K562 (cell line): ENCODE measurements at regions not wholly inside any gene's neighbourhood (a gene's known extent, or its start where the extent isn't known, plus 50 kb on each side); places are given as distances from the start of the nearest gene placed in this dataset.

Experiments used
- ATAC-seq: fragments of 200-7000 bp; cut with Tn5 transposase; 3 replicates; pipeline ENCODE4 v1.9.1; 2020; ENCODE audit warnings: moderate library complexity
- BruUV-seq: library from RNA; stranded (reverse); fragments of 400-500 nt; replicated peaks from 2 replicates; lab custom pipeline; 2021; lab: Mats Ljungman, UMichigan
- CTCF ChIA-PET: fragments of 300-600 bp; formaldehyde crosslinking; extraction: SDS; loops from one replicate; lab custom pipeline; 2021; ENCODE audit warnings: low intra/inter-chr PET ratio; lab: Yijun Ruan, JAX
- POLR2A ChIA-PET: fragments of 300-600, 350-650 bp; sonication (Branson Sonifier 250); formaldehyde crosslinking; extraction: SDS; loops from one replicate; lab custom pipeline; 2021; ENCODE audit warnings: antibody characterized with exemption, inconsistent platforms; lab: Yijun Ruan, JAX
- DNase-seq, 4 experiments: peaks; one replicate each; pipeline versions ENCODE4 v3.0.0 to v3.0.0-alpha.2; 2011 to 2018; ENCODE audit warnings: low spot score in 3 of 4, mixed read lengths in 3 of 4; ENCODE audit errors: extremely low read depth in 1 of 4
- FAIRE-seq: peaks from 2 replicates; lab custom pipeline; 2011; peaks lifted over from hg19 to GRCh38; lab: Jason Lieb, UNC
- H2AFZ ChIP-seq: 2 replicates; pipeline ENCODE4 v1.6.0; 2011; ENCODE audit warnings: low read depth, low read length, control low read depth, inconsistent platforms
- H3K27ac ChIP-seq: fragments of 200-600 bp; 3 replicates; pipeline ENCODE4 v1.8.0; 2011; ENCODE audit warnings: low read depth, mild to moderate bottlenecking, control low read depth, inconsistent platforms, low read length, moderate library complexity, mixed read lengths; ENCODE audit errors: extremely low read depth
- H3K27me3 ChIP-seq, 2 experiments: fragments of 300-600 bp in 1 of 2; 2 replicates in 1 of 2; 3 replicates in 1 of 2; pipeline versions ENCODE4 v1.6.0 to v1.8.0; 2011; ENCODE audit warnings: inconsistent platforms in 2 of 2, low read length in 2 of 2, mild to moderate bottlenecking in 1 of 2, mixed read lengths in 1 of 2, moderate library complexity in 1 of 2; ENCODE audit not compliant: control insufficient read depth in 2 of 2, insufficient read depth in 2 of 2
- H3K36me3 ChIP-seq: fragments of 300-600 bp; 3 replicates; pipeline ENCODE4 v1.8.0; 2011; ENCODE audit warnings: mild to moderate bottlenecking, low read length, inconsistent platforms; ENCODE audit not compliant: control insufficient read depth, insufficient read depth
- H3K4me1 ChIP-seq, 2 experiments: fragments of 200-600 bp in 1 of 2; replicated peaks in 1 of 2; 2 replicates in 1 of 2; 3 replicates in 1 of 2; pipeline versions ENCODE4 v1.5.1 to v1.8.0; 2011; ENCODE audit warnings: inconsistent platforms in 2 of 2, low read length in 2 of 2, mild to moderate bottlenecking in 1 of 2, mixed read lengths in 1 of 2, moderate library complexity in 1 of 2; ENCODE audit not compliant: control insufficient read depth in 2 of 2, insufficient read depth in 2 of 2
- H3K4me2 ChIP-seq: 2 replicates; pipeline ENCODE4 v1.6.1; 2011; ENCODE audit warnings: low read length, control low read depth, inconsistent platforms, mixed read lengths; ENCODE audit not compliant: insufficient read depth
- H3K4me3 ChIP-seq: fragments of 200-600 bp; sonication (generic), shearing (Covaris generic); 2 replicates; pipeline ENCODE4 v1.5.1; 2016; ENCODE audit warnings: control low read depth, inconsistent platforms
- H3K79me2 ChIP-seq: fragments of 200-600 bp; 3 replicates; pipeline ENCODE4 v1.8.0; 2011; ENCODE audit warnings: low read length, inconsistent platforms; ENCODE audit not compliant: control insufficient read depth, insufficient read depth
- H3K9ac ChIP-seq, 2 experiments: 2 replicates each; pipeline versions ENCODE4 v1.6.0 to v1.6.1; 2011; ENCODE audit warnings: low read depth in 2 of 2, low read length in 2 of 2, control low read depth in 1 of 2, inconsistent platforms in 1 of 2, mild to moderate bottlenecking in 1 of 2, mixed read lengths in 1 of 2; ENCODE audit not compliant: insufficient read depth in 1 of 2
- H3K9me1 ChIP-seq: one replicate; pipeline ENCODE4 v1.6.0; 2011; ENCODE audit warnings: inconsistent platforms, mild to moderate bottlenecking, low read length, moderate library complexity; ENCODE audit not compliant: control insufficient read depth, insufficient read depth
- H3K9me3 ChIP-seq: replicated peaks from 2 replicates; pipeline ENCODE4 v1.5.1; 2011; ENCODE audit warnings: low read depth, low read length, inconsistent platforms; ENCODE audit not compliant: control insufficient read depth, insufficient read depth
- H4K20me1 ChIP-seq: replicated peaks from 2 replicates; pipeline ENCODE4 v1.6.1; 2011; ENCODE audit warnings: low read length, inconsistent platforms, mixed read lengths; ENCODE audit not compliant: control insufficient read depth, insufficient read depth
- HDAC6 ChIP-seq: IDR thresholded peaks from 2 replicates; pipeline ENCODE4 v1.6.1; 2012; ENCODE audit warnings: low read depth, mild to moderate bottlenecking, control low read depth, inconsistent platforms, low read length, moderate library complexity
- ILF3 ChIP-seq: fragments of 450-650 bp; IDR thresholded peaks from 2 replicates; pipeline ENCODE4 v1.6.1; 2018; ENCODE audit warnings: antibody characterized with exemption, mild to moderate bottlenecking, moderate library complexity, borderline replicate concordance
- MLLT1 ChIP-seq, 2 experiments: fragments of 450-650 bp; IDR thresholded peaks; 2 replicates each; pipeline ENCODE4 v1.6.1; 2016
- PHTF2 ChIP-seq: fragments of 250-450 bp; sonication (Bioruptor Pico); IDR thresholded peaks from 2 replicates; pipeline ENCODE4 v1.5.0; 2021; ENCODE audit warnings: mild to moderate bottlenecking
- PTBP1 ChIP-seq: fragments of 200-400 bp; formaldehyde crosslinking; IDR thresholded peaks from 2 replicates; pipeline ENCODE4 v1.6.1; 2017; ENCODE audit warnings: low read depth, low read length
- ZNF24 ChIP-seq: fragments of 450-650 bp; IDR thresholded peaks from 2 replicates; pipeline ENCODE4 v1.6.1; 2016
- ZNF41 ChIP-seq: fragments of 250-450 bp; sonication (Bioruptor Pico); conservative IDR thresholded peaks from 2 replicates; pipeline ENCODE4 v1.4.0; 2020; ENCODE audit warnings: mild to moderate bottlenecking
- ZNF586 ChIP-seq: fragments of 450-650 bp; formaldehyde crosslinking; conservative IDR thresholded peaks from 2 replicates; pipeline ENCODE4 v1.4.0; 2020; ENCODE audit warnings: mild to moderate bottlenecking, moderate library complexity
- WGBS: fragments of 100-300 bp; shearing (Covaris generic); methylation state at CpG from one replicate; pipeline ENCODE4 v1.1.6; 2016; ENCODE audit warnings: low coverage, mixed read lengths; ENCODE audit not compliant: insufficient coverage; ENCODE audit errors: missing lambda C conversion rate; 5-methylcytosine and 5-hydroxymethylcytosine counted together
- in situ Hi-C: fragments of 300-500 bp; cut with MboI; formaldehyde crosslinking; loops from 4 replicates; pipeline ENCODE4 v1.15.0; 2018; ENCODE audit warnings: inconsistent platforms, mixed read lengths
- intact Hi-C: fragments of 100-400 bp; cut with micrococcal nuclease; formaldehyde crosslinking; loops from 2 replicates; pipeline ENCODE4 v1.14.2; 2022
- TF ChIP-seq, protein P1 (sequence below): fragments of 250-450 bp; sonication (Bioruptor Pico); IDR thresholded peaks from 2 replicates; pipeline ENCODE4 v1.5.1; 2021; ENCODE audit warnings: mild to moderate bottlenecking

DNA sequence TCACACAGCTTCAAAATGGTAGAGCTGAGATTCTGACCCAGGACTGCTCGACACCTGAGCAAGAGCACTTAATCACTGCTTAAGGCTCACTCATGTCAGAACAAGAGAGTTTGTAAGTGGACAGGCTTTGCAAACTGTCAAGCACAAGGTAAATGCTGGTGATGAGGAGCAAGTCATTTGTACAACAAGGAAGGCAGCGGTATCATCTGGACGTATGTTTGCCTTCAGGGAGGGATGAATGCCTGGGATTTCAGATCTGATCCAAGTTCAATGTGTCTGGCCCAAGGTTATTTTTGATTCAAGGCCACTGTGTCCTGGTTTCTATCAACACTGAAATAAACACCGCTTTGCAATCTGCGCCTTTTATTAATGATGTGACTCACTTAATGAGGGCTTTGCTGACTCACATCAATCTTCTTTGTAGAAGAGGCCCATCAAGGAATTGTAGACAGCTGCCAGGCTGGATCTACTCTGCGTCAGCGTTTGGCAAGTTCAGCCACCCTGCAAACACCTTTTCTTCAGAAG, 174.4 kb upstream of the HS3ST3A1 start (continued):
- no peak for TF ChIP-seq ILF3
- TF ChIP-seq, protein P1, sequence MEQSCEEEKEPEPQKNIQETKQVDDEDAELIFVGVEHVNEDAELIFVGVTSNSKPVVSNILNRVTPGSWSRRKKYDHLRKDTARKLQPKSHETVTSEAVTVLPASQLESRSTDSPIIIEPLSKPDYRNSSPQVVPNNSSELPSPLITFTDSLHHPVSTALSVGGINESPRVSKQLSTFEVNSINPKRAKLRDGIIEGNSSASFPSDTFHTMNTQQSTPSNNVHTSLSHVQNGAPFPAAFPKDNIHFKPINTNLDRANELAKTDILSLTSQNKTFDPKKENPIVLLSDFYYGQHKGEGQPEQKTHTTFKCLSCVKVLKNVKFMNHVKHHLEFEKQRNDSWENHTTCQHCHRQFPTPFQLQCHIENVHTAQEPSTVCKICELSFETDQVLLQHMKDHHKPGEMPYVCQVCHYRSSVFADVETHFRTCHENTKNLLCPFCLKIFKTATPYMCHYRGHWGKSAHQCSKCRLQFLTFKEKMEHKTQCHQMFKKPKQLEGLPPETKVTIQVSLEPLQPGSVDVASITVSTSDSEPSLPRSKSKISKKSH (CRISPR knock-in tag) = no peak
- TF ChIP-seq ZNF24 = no peak
- no peak for TF ChIP-seq PHTF2 (CRISPR knock-in tag)
- no peak for TF ChIP-seq ZNF41
- TF ChIP-seq MLLT1 (IDR thresholded peaks at IDR 0.05) = no peak
- TF ChIP-seq, all 486 proteins: peak for 0

- intact Hi-C loops (no loop called here), in situ Hi-C loops (no loop called here)
- Histone ChIP-seq H3K36me3 (no peaks in the 10 kb centered on the region), H3K4me1 (no peaks in the 10 kb centered on the region), H3K4me2 (no peak overlapping the region), H3K9me3 (no peaks in the 10 kb centered on the region), H3K79me2 (no peaks in the 10 kb centered on the region), H3K4me3 (no peak overlapping the region), H4K20me1 (no peaks in the 10 kb centered on the region), H2AFZ (no peak overlapping the region), H3K9ac (no peak overlapping the region), H3K27me3 (no peaks in the 10 kb centered on the region), H3K9me1 (no peaks in the 10 kb centered on the region), H3K27ac (no peak overlapping the region)
- ChIA-PET POLR2A (interaction anchor here (0.5 kb wide), 1 partner anchor 757 kb away, joined by 4 read pairs; no protein-coding TSS in a partner anchor), CTCF (no interaction called here)
- no peak for DNase-seq
- 4% methylated on average over 4 of the region's 7 CpGs for whole genome bisulfite sequencing
- no peak for TF ChIP-seq PTBP1
- no peak for TF ChIP-seq HDAC6
- no peak for TF ChIP-seq ZNF586 (CRISPR knock-in tag)
- TF ChIP-seq, protein P1 (CRISPR knock-in tag) = no peak
- no peak for ATAC-seq
- no TSS peak for BruUV-seq
- FAIRE-seq = no peak
Measured at GRCh38 chr17:13777003-13777402, 175.3 kb upstream of the HS3ST3A1 start.
